GM18498 (cell line): ENCODE measurements at regions not wholly inside any gene's neighbourhood (a gene's known extent, or its start where the extent isn't known, plus 50 kb on each side); places are given as distances from the start of the nearest gene placed in this dataset.
"Not testable (repeated sequence)": the region's sequence is repeated elsewhere in the genome, so short reads cannot be mapped to it uniquely, and the experiment has no call there.

ENCODE experiments used
- ATAC-seq: cut with Tn5 transposase; IDR thresholded peaks from one replicate; pipeline ENCODE4 v1.9.1; 2021; ENCODE audit warnings: mild to moderate bottlenecking, moderate library complexity; ENCODE audit not compliant: unreplicated experiment

DNA sequence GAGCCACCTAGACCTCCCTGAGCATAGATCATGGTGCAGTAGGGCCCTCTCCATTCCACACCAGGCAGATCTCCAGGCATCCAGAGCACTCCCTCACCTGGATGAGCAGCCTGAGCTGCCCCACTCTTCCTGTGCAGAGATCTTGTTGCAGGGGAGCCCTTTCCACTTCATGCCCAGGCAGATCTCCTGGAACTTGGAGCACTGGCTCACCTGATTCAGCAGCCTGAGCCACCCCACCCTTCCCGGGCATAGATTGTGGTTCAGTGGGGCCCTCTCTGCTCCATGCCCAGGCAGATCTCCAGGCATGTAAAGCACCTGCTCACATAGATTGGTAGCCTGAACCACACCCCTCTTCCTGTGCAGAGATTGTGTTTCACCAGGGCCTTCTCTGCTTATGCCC lies 78.0 kb downstream of the SEC16B start:
- ATAC-seq = no peak

DNA sequence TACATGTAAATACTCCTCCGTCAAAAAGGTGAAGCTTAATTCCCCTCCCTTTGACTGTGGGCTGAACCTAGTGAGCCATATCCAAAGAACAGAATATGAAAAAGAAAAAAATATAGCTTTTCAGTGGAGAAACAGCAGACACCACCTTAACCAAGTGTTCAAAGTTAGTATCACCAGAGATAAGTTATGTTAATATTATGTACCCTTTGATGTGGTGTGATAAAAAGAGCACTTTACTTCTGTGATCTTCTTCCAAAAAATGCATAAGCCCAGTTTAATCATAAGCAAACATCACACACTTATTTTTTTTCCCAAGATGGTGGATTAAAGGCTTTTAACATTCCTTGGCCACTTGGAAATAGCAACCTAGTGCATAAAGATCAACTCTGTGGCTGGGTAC lies 79.4 kb downstream of the SEC16B start:
- no peak for ATAC-seq

DNA sequence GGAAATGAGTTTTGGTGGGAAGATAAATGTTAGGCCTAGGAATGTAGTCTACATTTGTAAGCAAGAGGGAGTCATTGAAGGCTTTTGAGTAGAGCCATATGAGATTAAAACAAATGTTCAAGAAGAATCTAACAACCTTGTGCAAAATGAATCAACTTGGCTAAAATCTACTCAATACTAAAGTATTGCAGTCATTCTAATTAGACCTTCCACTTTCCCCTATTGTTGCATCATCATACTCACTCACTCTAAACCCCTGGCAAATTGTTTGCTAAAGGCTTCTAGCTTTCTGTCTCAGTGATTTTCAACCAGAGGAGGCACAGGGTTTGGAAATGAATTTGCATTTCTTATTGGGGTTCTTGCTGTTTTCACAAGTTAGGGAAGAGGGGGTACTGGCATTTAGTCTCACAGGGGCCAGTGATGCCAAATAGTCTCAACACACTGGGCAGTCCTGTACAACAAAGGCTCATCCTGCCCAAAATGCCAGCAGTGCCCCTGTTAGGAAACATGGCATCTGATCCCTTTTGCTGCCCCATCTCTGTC lies 85.3 kb downstream of the SEC16B start:
- no peak for ATAC-seq

DNA sequence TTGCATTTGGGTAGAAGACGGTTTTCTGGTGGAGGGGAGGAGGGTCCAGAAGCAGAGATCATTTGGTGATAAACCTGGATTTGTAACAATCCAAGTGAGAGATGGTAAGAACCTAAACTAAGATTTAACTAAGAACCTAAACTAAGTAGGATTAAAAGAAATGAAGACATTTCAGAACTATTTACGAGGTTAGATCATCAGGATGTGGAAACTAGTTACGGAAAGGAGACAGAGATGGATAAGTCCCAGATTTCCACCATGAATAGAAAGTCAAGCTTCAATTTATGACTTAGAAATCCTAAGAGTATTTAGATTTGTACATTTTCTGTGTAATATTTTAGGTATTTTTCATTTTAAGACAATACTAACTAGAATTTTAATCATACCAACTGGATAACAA lies 86.3 kb downstream of the SEC16B start:
- no peak for ATAC-seq

DNA sequence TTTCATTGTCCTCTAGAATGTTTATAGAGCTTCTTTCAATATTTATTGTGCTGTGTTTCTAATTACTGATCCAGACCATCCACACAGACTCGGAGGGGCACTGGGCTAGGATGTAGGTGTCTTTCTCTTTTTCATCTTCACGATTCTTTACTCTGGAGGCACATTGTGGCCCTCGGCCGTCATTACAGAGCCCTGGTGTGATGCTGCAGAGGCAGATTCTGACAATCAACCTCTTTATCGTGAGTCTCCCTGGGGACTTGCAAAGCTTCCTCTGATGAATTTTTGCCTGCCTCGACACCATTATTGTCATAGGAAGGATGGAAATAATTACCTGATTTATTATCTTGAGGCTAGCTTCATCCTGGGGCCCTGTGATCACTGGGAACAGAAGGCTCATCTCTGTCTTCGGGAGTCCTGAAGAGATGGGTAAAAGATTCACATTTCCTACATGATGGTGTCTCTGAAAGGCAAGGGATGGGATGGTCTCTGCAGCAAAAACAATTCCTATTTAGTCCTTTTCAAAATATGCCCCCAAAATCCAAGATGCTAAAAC lies 89.4 kb downstream of the SEC16B start:
- no peak for ATAC-seq

DNA sequence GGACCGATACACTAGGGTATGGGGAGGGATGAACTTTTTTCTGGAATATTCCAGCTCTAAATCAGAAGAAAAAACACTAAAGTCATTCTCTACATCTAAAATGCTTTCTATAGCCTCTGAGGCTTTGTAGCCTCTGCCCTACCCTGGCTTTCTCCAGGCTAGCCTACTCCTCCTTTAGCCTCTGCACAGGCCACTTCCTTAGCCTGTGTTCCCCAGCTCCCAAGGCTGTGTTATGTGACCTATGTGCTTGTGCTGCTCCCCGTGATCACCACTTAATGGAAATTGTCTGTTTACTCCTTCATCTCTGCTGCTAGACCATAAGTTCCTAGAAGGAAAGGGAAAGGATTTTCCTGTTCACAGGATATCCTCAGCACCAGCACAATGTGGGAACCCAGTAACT lies 92.8 kb downstream of the SEC16B start:
- ATAC-seq = no peak

DNA sequence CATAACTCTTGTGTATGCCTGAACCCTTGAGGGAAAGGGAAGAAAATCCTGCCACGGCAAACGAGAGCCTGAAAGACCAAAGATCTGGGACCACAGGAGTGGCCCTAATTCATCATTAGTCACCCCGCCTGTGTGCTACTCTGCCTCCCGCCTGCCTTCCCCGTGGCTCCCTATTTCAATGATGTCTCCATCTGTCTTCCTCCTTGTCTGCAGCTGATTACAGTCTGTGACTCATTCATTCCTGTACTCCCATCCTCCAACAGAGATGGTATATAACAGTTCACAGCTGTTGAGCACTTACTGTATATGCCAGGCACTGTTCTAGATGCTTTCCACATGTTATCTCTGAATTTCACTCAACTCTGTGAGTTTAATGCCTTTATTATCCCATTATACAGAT lies 96.6 kb downstream of the SEC16B start:
- no peak for ATAC-seq

DNA sequence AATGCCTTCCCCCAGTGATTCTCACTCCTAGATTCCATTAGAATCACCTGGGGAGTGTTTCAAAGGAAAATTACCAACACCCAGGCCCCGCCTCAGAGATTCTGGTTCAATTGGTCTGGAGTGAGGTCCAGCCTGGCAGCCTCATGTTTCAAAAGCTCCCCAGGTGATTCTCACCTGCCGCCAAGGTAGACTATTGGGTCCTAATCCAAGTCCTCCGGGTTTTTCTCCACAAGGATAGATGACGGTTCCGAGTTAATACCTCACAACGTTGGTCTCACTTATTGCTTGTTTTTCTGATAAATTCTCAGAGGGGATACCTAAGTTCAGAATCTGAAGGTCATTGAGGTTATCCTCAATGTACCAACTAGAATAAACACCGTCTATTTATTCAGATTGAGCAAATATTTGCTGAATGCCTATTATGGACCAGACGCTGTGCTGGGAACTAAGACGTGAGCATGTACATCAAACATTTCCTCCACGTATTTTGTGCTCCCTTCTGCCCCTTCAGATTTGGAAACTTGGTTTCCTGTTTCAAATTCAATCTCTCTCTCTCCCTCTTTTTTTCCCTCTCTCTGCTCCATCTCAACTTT lies 97.5 kb downstream of the SEC16B start:
- no peak for ATAC-seq

DNA sequence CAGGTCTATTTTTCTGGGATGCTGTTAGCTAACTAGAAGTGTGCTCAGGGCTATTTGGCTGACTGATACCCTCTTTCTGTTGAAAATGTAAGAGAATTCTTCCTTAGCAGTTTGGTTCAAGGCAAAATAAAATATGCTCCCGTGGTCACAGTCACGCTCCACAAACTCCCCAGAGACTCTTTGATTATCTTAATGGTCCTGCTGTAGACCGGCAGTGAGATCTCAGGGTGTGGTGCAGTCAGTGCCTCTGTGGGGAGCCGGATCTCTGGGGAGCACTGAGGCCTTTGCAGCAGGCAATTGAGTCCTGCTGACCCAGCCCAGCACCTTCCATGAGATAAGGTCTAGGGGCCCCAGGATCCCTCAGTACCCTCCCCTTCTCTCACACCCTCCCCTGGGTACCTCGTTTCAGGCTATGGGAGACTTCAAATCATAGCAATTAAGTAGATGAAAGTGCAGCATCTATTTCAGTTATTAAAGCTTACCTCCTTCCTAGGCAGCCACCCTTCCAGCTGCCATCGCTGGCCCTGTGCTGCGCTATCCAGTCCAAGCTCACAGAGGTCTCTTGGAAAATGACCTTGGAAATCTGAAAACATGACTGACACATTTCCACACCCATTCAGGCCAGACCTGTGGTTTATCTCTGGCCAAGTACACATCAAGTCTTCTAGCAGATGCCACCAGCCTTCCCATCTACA lies 98.1 kb downstream of the SEC16B start:
- no peak for ATAC-seq

DNA sequence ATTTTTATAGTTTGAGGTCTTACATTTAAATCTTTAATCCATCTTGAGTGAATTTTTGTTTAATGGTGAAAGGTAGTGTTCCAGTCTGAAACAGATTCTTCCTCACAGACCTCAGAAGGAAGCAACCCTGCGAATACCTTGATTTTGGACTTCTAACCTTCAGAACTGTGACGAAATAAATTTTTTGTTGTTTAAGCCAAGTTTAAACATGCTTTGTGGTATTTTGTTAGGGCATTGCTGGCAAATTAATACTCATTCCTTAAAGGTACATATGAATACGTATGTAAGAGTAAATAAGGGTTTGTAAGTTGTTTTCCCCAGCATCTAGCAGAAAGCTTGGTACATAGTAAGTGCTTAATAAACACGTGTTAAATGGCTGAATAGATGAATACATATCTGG lies 100.3 kb downstream of the SEC16B start:
- ATAC-seq = no peak

DNA sequence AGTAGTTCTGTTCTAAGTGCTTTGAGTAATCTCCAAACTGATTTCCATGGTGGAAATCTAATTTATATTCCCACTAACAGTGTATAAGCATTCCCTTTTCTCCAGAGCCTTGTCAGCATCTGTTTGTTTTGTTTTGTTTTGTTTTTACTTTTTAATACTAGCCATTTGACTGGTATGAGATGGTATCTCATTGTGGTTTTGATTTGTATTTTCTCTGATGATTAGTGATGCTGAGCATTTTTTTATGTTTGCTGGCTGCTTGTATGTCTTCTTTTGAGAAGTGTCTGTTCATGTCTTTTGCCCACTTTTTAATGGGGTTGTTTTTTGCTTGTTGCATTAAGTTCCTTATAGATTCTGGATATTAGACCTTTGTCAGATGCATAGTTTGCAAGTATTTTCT lies 100.8 kb downstream of the SEC16B start:
- ATAC-seq = not testable (repeated sequence)

DNA sequence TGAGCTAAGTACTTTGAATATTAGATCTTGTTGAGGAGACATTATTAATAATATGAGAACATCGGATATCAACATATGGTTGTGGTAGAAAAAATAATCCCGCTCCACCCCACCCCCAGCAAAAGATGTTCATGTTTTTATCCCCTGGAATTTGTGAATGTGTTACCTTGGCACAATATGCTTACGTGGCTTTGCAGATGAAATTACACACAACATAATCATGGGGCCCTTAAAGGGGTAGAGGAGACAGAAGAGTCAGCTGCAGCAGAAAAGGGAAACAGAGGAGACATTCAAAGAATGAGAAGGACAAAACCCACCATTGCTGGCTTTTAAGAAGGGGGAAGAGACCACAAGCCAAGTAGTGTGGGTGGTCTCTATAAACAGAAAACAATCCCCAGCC lies 104.1 kb downstream of the SEC16B start:
- no peak for ATAC-seq

DNA sequence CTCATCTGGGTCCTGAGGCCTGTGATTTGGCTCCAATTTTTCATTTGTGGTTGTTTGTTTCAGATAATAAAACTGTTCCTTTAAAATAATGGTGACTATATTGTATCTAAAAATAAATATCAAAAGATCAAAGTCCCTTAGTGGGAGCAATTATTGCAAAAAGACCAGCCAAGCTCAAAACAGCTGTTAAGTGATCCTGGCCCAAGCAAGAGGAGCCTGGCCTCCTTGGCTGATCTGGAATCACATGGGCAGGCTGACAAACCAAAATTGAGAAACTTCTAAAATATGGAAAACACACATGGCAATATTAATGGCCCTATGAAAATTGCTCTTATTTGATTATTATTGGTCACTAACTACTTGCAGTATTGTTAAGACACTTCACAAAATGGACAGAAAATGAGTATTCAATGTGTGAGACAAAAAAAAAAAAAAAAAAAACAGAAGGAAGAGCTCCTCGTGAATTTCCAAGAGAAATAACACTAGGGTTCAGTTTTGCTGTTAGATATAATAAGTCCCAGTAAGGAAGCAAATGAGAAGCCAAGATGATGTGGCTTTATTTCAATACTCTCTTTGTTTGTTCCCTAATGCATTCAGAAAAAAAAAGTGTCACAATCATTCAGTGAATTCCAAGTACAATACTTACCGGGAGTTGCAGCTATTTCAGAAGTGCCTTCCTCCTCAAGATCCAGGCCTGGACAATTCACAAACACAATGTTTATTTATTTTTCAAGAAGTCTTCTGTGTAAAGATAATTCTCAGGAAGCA lies 105.1 kb downstream of the SEC16B start:
- ATAC-seq = no peak

DNA sequence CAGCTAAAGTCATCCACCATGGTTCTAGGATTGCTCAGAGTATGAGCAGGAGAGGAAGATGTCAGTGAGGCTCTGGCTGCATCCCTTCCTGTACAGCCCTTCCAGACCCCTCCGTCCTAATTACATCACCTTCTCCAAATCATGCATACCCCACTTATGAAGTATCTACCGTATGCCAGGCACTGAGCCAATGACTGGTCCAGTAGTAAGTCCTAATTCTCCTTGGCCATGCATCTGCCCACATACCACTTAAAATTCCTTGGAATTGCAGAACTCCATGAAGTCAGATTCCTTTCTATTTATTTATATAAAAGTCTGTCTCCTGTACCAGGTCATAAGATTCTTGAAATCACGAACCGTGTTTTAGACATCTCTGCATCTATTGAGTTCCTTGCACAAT lies 106.1 kb downstream of the SEC16B start:
- no peak for ATAC-seq

DNA sequence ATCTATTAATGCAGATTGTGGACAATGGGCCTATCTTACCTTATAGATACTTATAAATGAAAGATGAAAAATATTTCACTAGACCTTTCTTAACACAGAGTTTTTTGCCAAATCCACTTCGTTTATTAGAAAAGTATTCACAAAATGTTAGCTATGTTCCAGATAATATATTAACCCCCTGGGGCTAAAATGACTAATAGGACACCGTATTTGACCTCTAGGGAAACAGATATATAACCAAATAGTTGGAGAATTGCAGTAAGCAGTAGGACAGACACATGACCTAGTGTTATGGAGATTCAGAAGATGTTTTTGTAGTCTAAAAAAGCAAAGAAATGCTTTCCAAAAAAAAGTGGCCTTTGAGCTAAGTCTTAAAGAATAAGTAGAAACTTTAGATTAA lies 106.9 kb downstream of the SEC16B start:
- no peak for ATAC-seq

DNA sequence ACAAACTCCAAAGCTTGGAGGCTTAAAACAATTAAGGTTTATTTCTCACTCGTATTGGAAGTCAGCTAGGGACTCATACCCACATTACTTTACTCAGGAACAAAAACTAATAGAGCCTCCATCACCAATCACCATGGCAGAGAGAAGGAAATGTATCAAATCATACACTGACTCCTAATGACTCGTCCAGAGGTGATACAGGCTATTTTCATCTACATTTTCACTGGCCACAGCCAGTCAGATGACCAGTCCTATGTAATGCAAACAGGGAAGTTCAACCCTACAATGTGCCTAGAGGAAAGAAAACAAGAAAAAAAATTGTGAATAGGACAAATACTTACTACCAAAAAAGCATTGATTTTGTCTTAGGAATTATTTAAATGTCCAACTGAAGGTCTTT lies 110.3 kb downstream of the SEC16B start:
- ATAC-seq = no peak

DNA sequence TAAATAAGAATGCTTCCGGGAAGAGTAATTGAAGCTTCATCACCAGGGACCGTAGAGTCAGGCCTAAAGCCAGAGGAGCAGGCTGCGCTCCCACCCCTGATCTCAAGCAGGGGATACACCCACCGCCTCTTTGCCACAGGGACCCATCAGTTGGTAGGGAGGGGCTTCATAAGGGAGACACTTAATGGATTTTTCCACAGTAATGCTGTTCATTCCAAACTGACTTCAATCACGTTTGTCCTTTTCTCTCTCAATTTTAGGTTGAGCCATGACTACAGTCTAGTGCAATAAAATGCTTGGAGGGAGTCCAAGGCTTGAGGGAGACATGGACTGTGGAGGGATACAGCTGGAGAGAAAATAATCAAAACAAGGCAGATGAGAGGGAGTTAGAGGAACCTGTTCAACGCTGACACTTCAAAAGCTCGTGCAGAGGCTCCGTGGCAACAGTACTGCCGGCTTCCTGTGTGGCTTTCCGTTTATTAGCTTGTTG lies 111.5 kb downstream of the SEC16B start:
- ATAC-seq = peak; percentile 50

DNA sequence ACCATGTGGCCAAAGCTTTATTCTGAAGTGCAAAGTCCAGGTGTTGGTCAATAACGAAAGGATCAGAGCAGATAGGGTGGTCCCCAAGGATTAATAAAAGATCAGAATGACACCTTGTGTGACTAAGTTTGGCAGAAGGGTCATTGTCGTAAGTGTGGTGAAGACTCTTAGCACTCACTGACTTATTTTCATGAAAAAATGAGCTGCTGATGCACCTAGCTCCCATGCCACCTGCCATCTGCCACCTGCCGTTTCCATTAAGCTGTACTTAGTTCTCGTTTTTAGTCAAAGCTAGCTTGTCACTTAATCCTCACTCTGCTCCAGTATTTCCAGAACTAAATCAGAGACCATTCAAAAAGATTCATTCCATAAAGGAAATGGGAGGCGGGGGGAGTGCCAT lies 112.6 kb downstream of the SEC16B start:
- no peak for ATAC-seq

DNA sequence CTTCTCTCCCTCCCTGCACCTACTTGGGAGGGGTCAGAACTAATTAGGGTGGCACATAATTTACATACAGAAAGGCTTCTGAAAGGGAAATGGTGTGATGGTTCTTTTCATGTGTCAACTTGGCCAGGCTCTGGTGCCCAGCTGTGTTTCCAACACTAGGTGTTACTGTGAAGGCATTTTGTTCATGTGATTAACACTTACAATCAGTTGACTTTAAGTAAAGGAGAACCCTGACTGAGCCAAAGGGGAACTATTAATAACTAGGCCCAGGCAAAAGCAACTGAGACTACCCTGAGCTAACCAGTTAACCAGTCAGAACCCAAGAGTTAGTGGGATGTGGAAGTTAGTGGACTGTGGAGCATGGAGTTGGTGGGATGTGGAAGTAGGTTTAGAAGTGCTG lies 114.9 kb downstream of the SEC16B start:
- ATAC-seq = no peak

DNA sequence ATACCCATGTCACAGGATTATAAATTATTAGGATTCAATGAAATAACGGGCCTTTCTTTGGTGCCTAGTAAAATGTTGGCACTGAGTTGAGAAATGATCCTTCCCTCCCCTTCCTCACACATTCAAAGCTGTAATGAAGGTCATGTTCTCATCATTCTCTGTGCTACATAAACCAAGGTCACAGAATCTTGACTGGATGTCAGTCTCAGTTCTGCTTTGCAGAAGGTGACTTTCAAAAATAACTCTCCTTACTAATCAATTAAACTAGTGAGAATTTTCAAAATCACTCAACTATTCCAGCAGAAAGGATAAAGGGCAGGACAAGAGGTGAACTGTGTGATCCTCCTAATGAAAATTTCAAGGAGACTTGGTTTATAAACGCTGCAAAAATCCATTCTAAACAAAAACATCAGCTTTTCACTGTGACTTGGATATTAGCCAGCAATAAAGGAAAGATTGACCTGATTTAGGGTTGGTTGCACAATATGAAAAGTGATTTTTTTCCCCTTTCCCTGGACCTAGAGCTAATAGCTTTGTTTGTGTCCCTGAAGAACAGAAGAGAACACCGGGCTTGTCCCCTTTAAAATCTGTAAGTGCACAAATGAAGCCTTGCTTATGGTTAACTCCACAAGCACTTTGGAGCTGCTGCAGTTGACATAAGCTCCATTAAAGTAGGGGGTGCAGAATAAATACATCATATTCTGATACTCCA lies 120.1 kb downstream of the SEC16B start:
- ATAC-seq = no peak

DNA sequence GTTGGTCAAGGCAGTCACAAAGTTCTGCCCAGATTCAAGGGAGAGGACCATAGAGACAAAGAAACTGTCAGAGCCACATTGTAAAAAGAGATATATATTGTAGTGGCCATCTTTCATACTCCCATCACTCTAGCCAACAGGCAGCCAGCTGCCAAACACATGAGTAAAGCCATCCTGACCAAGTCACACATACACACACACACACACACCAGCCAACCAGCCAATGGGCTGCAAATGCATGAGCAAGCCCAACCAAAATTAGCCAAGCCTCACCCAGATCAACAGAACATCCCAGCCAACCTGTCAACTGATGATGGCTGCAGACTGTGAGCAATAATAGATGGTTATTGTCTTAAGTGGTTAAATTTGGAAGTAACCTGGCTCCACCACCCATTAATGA lies 120.7 kb downstream of the SEC16B start:
- ATAC-seq = no peak
